GM12878 (cell line): ENCODE measurements at regions not wholly inside any gene's neighbourhood (a gene's known extent, or its start where the extent isn't known, plus 50 kb on each side); places are given as distances from the start of the nearest gene placed in this dataset.

Experiments used
- ATAC-seq: fragments of 200-7000 bp; cut with Tn5 transposase; 3 replicates; pipeline ENCODE4 v1.9.1; 2020; ENCODE audit warnings: mild to moderate bottlenecking, moderate library complexity
- BruUV-seq: library from RNA; stranded (reverse); fragments of 400-500 nt; replicated peaks from 2 replicates; lab custom pipeline; 2021; lab: Mats Ljungman, UMichigan
- CTCF ChIA-PET: fragments of 300-600 bp; sonication (Branson Sonifier 250); formaldehyde crosslinking; extraction: SDS; loops from one replicate; lab custom pipeline; 2021; ENCODE audit warnings: inconsistent platforms; lab: Yijun Ruan, JAX
- POLR2A ChIA-PET: fragments of 350-600 bp; formaldehyde crosslinking; extraction: SDS; loops from one replicate; lab custom pipeline; 2021; ENCODE audit warnings: inconsistent platforms; lab: Charles Lee
- RAD21 ChIA-PET: fragments of 300-600 bp; sonication (Branson Sonifier 250); formaldehyde crosslinking; loops from one replicate; lab custom pipeline; 2023; ENCODE audit warnings: antibody characterized with exemption; ENCODE audit not compliant: unreplicated experiment; lab: Charles Lee
- SMC1A ChIA-PET: fragments of 300-600 bp; sonication (Branson Sonifier 250); formaldehyde crosslinking; loops from one replicate; lab custom pipeline; 2023; ENCODE audit not compliant: unreplicated experiment, uncharacterized antibody; lab: Charles Lee
- DNase-seq: peaks from one replicate; pipeline ENCODE4 v3.0.0-alpha.2; 2011; ENCODE audit warnings: low read depth, low spot score
- FAIRE-seq: peaks from 3 replicates; lab custom pipeline; 2011; peaks lifted over from hg19 to GRCh38; lab: Jason Lieb, UNC
- H2AFZ ChIP-seq: 2 replicates; pipeline ENCODE4 v1.6.0; 2011; ENCODE audit warnings: low read depth, low read length, control low read depth; ENCODE audit not compliant: control insufficient read depth
- H3K27ac ChIP-seq: 2 replicates; pipeline ENCODE4 v1.5.1; 2011; ENCODE audit warnings: control low read depth; ENCODE audit not compliant: control insufficient read depth, insufficient read depth
- H3K27me3 ChIP-seq, 2 experiments: replicated peaks in 1 of 2; 2 replicates each; pipeline versions ENCODE4 v1.6.0 to v1.6.1; 2011; ENCODE audit warnings: low read length in 1 of 2; ENCODE audit not compliant: control insufficient read depth in 2 of 2, insufficient read depth in 2 of 2
- H3K36me3 ChIP-seq, 2 experiments: 2 replicates each; pipeline ENCODE4 v1.5.1; 2011; ENCODE audit warnings: low read length in 1 of 2; ENCODE audit not compliant: control insufficient read depth in 2 of 2, insufficient read depth in 2 of 2
- H3K4me1 ChIP-seq: 2 replicates; pipeline ENCODE4 v1.6.1; 2011; ENCODE audit warnings: mild to moderate bottlenecking, low read length, moderate library complexity, mixed read lengths; ENCODE audit not compliant: control insufficient read depth, insufficient read depth
- H3K4me2 ChIP-seq: 2 replicates; pipeline ENCODE4 v1.6.0; 2011; ENCODE audit warnings: control low read depth; ENCODE audit not compliant: control insufficient read depth, insufficient read depth
- H3K4me3 ChIP-seq: fragments of 200-600 bp; sonication (generic); 2 replicates; pipeline ENCODE4 v1.5.1; 2016
- H3K79me2 ChIP-seq: 2 replicates; pipeline ENCODE4 v1.6.0; 2011; ENCODE audit warnings: low read length; ENCODE audit not compliant: control insufficient read depth, insufficient read depth
- H3K9ac ChIP-seq: 2 replicates; pipeline ENCODE4 v1.8.0; 2011; ENCODE audit warnings: low read length, control low read depth, mixed read lengths; ENCODE audit not compliant: control insufficient read depth, insufficient read depth
- H3K9me3 ChIP-seq: replicated peaks from 3 replicates; pipeline ENCODE4 v1.5.1; 2011; ENCODE audit warnings: mild to moderate bottlenecking, low read length; ENCODE audit not compliant: control insufficient read depth, insufficient read depth
- H4K20me1 ChIP-seq: 2 replicates; pipeline ENCODE4 v1.6.0; 2011; ENCODE audit not compliant: control insufficient read depth, insufficient read depth
- CBX3 ChIP-seq: fragments of 200-600 bp; sonication (generic); IDR thresholded peaks from 2 replicates; pipeline ENCODE4 v1.6.1; 2016; ENCODE audit warnings: low read depth, borderline replicate concordance
- CEBPB ChIP-seq, 2 experiments: fragments of 150-350 bp in 1 of 2; IDR thresholded peaks; 2 replicates each; pipeline ENCODE4 v1.6.1; 2012 to 2014; ENCODE audit warnings: low read depth in 2 of 2, low read length in 2 of 2, borderline replicate concordance in 1 of 2, inconsistent platforms in 1 of 2
- E2F8 ChIP-seq: fragments of 450-650 bp; IDR thresholded peaks from 2 replicates; pipeline ENCODE4 v1.6.1; 2018; ENCODE audit warnings: mild to moderate bottlenecking, low read depth, moderate library complexity; ENCODE audit not compliant: partially characterized antibody
- FOXK2 ChIP-seq: fragments of 450-650 bp; IDR thresholded peaks from 2 replicates; pipeline ENCODE4 v1.6.1; 2017; ENCODE audit warnings: mild to moderate bottlenecking, moderate library complexity
- NBN ChIP-seq: fragments of 450-650 bp; IDR thresholded peaks from 2 replicates; pipeline ENCODE4 v1.6.1; 2016
- RUNX3 ChIP-seq: IDR thresholded peaks from 2 replicates; pipeline ENCODE4 v1.6.1; 2012; ENCODE audit warnings: low read length, inconsistent platforms
- TCF12 ChIP-seq: IDR thresholded peaks from 2 replicates; pipeline ENCODE4 v1.6.1; 2011; ENCODE audit warnings: low read depth, mild to moderate bottlenecking, low read length
- YBX1 ChIP-seq: fragments of 450-650 bp; IDR thresholded peaks from 2 replicates; pipeline ENCODE4 v1.6.1; 2016; ENCODE audit warnings: antibody characterized with exemption
- ZBED1 ChIP-seq: IDR thresholded peaks from 2 replicates; pipeline ENCODE4 v1.6.1; 2016; ENCODE audit warnings: borderline replicate concordance
- ZSCAN29 ChIP-seq: fragments of 450-650 bp; IDR thresholded peaks from 2 replicates; pipeline ENCODE4 v1.6.1; 2017; ENCODE audit warnings: mild to moderate bottlenecking, moderate library complexity
- WGBS: methylation state at CpG from one replicate; pipeline ENCODE4 v1.1.6; 2016; ENCODE audit warnings: low lambda C conversion rate; ENCODE audit not compliant: insufficient replicate concordance, insufficient coverage; ENCODE audit errors: missing lambda C conversion rate; 5-methylcytosine and 5-hydroxymethylcytosine counted together
- in situ Hi-C: fragments of 300-500 bp; cut with MboI; formaldehyde crosslinking; loops from 9 replicates; pipeline ENCODE4 v1.14.3; 2018; ENCODE audit warnings: mixed read lengths
- intact Hi-C: fragments of 100-400 bp; cut with micrococcal nuclease; formaldehyde crosslinking; loops from one replicate; pipeline ENCODE4 v1.14.2; 2022; ENCODE audit not compliant: unreplicated experiment

- Histone ChIP-seq H3K4me2 (no peak overlapping the region), H3K27me3 (no peaks in the 10 kb centered on the region), H3K4me3 (no peak overlapping the region), H3K4me1 (no peaks in the 10 kb centered on the region), H3K27ac (no peak overlapping the region), H2AFZ (no peak overlapping the region), H3K36me3 (no peaks in the 10 kb centered on the region), H3K9me3 (no peaks in the 10 kb centered on the region), H3K9ac (no peak overlapping the region), H3K79me2 (no peaks in the 10 kb centered on the region), H4K20me1 (no peaks in the 10 kb centered on the region)
- ChIA-PET RAD21 (no interaction called here), CTCF (no interaction called here), POLR2A (no interaction called here), SMC1A (no interaction called here)
- intact Hi-C loops = no loop called here
- TF ChIP-seq TCF12 = no peak
- no peak for TF ChIP-seq ZSCAN29
- TF ChIP-seq CBX3 = no peak
- no peak for TF ChIP-seq RUNX3
- TF ChIP-seq CEBPB (IDR thresholded peaks at IDR 0.05; ENCODE audit: borderline replicate concordance in 1 of 2, low read depth in 2 of 2, low read length in 2 of 2) = no peak
- TF ChIP-seq YBX1 = no peak
- TF ChIP-seq FOXK2 = no peak
- TF ChIP-seq NBN = no peak
- TF ChIP-seq E2F8 = no peak
- no peak for TF ChIP-seq ZBED1
- DNase-seq = no peak
- BruUV-seq = no TSS peak
- FAIRE-seq = no peak
- 17% methylated on average over 3 of the region's 3 CpGs for WGBS
- no peak for ATAC-seq
- in situ Hi-C loops = no loop called here
Measured at GRCh38 chr6:78528926-78529325, 338.4 kb upstream of the IRAK1BP1 start.
